DMS 273 (cell line): ENCODE measurements at regions not wholly inside any gene's neighbourhood (a gene's known extent, or its start where the extent isn't known, plus 50 kb on each side); places are given as distances from the start of the nearest gene placed in this dataset.

Experiments
- DNase-seq: peaks from one replicate; lab custom pipeline; 2025; ENCODE audit not compliant: unreplicated experiment; lab: John Stamatoyannopoulos, UW

DNA sequence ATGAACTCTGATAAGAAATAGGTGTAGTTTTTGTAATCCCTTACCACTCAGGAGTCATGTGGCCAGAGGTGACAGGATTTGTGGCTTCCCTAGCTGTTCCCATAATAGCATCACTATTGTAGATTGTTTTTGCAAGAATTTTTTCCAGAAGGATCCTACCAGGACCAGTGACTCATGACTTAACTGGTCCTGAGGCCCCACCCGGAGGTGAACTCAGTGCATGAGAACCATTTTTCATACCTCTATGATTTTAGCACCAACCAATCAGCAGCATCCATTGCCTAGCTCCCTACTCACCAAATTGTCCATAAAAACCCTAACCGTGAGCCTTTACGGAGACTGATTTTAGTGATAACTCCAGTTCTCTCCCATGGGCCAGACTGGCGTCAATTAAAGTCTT lies 484.8 kb downstream of the PSAT1 start:
- DNase-seq = no peak

DNA sequence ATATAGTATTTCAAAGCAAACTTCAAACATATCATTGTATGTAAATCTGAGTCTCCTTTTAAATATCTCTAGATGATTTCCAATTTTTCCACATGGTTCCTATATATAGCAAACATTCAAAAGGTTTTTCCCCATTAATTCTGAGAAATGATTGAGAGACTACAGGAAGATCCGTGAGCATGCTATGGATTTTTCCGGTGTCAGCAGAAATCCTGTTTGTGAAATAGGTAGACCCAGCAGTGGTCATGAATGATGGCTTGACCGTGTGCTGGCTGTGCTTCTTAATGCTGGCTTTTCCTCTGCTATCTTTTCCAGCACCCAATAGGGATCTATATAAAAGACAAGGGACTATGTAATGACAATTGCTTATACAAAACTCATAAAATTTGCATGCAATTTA lies 485.3 kb downstream of the PSAT1 start:
- DNase-seq = no peak

DNA sequence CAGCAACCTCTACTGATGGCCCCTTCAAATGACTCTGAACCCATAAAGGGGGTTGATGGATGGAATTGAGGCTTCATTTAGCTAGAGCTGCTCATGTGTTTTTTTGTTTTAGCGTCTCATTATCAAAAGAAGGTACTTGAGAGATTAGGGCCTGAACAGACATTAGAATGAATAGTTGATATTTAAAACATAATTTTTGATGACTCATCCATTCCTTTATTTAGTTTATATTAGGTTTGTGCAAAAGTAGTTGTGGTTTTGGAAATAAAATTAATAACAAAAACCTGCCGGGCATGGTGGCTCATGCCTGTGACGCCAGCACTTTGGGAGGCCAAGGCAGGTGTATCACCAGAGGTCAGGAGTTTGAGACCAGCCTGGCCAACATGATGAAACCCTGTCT lies 485.9 kb downstream of the PSAT1 start:
- no peak for DNase-seq

DNA sequence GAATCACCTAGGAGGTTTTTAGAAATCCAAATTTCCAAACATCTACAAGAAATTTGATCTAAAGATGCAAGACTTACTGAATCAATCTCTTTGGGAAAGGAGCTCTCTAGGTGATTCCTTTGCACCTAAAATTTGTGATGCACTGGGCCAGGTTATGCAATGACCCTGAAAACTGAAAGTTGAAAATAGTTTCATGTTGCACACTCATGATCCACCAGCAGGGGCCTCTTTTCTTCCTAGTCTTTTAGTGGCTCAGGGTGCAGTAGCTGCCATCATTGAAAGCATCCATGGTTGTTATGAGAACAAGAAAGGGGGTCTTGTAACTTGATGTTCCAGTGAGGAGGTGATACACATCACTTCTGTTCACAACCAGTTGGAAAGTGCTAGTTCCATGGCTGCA lies 486.8 kb downstream of the PSAT1 start:
- DNase-seq = peak; percentile 12

DNA sequence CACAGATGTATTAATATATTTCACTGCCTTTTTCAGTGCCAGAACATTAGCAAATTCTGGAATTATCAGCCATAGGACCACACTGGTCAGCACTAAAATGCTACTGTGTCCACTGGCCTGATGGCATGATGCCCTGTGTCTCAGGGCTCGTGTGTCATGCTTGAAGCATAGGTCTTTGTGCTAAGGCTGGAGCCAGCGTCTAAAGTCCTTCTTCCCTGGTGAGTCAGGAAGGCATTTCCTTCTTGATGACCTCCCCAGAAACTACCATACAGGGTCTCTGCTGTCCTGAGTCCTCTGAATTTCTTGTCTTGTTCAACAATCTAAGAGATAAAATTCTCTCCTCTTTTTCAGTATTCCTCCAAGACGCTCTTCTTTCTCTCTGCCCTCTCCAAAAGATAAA lies 489.9 kb downstream of the PSAT1 start:
- no peak for DNase-seq

DNA sequence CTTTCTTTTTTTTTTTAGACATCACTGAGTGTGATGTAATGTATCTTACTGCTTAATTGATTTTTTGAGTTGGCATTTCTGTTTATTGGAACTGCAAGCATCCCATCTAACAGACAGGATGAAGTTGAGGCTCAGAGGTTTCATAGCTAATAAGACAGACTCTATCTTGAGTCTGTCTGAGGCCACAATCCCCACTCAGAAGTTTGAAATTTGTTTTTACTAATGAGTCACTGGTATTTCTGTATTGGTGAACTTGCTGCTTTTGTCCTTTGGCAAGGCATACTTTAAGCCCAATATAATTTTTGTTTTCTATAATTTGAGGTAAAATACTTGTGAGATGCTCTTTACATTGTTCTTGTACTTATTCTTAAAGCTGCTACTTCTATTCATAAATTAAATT lies 491.2 kb downstream of the PSAT1 start:
- DNase-seq = no peak

DNA sequence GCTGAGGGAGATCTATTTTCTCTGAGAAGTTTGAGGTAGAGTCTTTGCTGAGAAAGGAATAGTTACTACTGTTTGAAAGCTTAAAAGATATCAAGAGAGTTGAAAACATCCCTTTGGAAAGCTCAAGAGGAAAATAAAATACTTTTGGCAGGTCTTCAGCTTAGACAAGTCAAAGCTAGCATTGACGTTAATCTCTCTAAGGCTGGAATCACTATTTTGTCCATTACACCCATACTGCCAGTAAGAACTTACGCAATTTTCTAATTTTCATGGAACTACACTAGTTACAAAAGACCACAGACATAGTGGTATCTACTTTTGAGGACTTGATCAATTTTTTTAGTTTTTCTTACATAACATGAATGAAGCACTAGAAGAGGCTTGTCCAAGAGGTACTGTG lies 494.9 kb downstream of the PSAT1 start:
- DNase-seq = no peak

DNA sequence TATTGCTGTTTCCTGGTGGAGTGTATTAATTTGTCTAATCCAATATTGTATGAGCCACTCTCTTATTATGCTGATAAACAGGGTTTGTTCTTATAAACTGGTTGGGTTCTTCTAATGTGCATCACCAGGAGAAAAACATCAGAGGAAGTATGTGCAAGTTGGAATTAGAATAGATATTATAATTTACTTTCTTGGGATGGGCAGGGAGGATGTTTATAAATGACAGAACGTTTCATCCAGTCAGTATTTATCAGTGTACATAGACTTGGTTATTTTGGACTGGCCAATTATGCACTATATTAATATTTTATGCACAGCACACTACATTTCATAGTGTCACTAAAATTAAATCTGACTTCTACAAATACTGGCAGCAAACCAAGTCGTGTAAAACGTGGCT lies 495.8 kb downstream of the PSAT1 start:
- no peak for DNase-seq

DNA sequence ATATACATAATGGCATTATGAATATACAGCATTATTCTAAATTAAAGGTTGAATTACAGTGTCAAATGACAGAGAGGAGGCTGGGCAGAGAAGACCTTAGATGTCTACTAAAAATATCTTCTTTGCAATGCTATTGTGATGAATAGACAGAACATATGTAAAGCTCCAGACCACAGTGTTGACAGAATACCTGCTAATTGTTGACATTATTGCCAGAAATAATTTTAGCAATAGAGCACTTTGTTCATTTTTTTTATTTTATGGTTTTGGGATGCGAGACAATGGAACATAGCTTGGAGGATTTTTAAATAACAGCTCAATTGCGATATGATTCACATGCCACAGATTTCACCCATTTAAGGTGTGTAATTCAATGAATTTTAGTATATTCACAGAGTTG lies 508.8 kb downstream of the PSAT1 start:
- no peak for DNase-seq

DNA sequence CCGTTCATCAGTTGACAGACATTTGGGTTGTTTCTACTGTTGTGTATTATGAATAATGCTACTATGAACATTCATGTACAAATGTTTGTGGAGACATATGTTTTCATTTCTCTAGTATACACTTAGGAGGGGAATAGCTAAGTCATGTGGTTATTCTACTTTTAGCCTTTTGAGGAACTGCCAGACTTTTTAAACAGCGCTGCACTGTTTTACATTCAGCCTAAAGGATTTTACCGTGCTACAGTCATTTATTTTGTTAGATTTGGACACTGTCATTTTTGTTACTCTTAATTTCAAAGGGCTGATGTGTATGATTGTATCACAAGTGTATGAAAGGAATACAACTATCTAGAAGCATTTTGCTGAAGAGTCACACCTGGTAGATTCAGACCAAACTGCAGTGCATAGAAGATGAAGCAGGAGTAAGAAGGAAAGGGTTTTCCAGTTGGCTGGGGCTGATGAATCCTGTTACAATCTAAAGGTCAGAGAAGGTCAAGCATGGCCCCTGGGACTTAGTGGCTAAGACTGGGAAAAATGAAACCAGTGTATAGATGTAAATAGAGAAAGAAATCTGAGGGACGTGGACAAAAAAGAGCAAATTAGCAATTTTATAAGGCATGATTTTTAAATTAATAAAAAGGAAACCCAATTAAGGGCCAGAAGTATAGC lies 509.7 kb downstream of the PSAT1 start:
- no peak for DNase-seq

DNA sequence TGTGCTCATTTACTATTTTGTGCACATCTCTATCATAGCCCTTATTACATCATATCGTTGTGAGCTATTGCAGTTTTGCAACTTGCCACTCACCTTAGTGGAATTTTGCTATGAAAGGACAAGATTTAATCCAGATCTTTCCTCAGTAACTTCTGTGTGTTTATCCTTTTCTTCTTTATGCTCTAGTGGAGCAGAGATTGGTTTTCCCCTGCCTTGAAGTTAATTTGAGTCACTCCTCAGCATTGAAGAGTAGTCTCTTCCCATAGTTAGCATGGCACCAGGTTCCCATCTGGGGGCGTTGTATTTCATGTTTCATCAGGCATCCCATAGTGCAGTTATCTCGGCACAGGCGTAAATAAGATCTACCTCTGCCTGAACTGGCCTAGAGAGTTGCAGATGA lies 510.4 kb downstream of the PSAT1 start:
- DNase-seq = no peak

DNA sequence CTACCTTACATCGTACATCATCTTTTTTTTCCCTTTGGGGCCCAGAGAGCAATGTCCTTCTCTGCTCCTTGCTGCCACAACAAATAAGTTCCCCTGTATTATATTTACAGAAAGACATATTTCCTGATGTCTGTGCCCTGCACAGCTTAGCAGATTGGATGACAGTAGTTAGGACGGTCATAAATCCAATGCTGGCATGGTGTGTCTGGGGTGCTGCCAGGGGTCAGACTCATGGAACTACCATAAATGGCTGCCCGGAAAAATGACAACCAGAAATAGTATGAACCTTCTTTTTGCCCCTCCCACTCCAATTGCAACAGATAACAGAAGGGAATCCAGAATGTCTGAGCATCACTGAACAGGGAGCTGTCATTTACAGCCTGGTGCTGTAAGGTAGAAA lies 511.1 kb downstream of the PSAT1 start:
- no peak for DNase-seq

DNA sequence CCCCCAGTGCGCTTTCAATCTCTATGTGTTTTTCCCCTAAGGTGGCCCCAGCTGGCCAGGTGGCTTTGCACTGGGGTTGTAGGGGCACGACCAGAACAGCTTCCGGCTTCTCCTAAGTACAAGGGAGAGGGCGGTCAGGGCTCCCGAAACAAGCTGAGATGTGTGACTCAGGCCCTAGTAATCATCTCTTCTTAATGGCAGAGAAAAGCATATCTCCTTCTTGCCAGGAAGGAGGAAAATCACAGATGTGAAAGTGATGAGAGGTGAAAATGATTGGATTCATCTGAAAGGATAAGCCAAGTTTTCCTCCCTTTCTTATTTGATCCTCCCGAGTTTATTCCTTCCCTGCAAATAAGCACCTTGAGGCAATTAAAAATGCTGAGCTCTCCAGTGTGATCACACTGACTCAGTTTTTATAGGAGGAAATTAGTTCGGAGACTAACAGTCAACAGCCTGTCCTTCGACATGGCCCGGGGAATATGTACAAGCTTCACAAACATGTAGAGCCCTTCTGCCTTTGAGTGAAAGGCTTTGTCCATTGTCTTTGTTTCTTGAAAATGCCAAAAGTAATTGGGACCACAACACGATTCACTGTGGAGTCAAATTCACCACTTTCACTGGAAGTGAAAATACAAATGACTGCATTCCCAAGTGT lies 514.8 kb downstream of the PSAT1 start:
- no peak for DNase-seq

DNA sequence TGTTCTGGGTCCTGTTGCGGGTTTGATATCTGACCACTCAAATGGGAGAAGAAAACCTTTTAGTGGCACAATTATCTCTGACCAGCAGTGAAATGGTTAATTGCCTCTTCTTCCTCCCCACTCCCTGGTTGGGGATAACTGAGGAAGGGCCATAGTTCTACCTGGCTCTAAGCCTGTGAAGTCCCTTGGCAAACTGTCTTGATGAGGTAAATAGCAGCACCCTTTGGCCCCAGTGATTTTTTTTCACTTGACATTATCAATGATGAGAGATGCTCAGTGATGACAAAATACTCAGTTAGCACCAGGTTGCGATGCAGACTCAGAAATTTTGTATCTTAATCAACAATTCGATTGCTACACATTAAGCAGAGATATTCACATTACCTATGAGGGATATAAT lies 515.7 kb downstream of the PSAT1 start:
- no peak for DNase-seq

DNA sequence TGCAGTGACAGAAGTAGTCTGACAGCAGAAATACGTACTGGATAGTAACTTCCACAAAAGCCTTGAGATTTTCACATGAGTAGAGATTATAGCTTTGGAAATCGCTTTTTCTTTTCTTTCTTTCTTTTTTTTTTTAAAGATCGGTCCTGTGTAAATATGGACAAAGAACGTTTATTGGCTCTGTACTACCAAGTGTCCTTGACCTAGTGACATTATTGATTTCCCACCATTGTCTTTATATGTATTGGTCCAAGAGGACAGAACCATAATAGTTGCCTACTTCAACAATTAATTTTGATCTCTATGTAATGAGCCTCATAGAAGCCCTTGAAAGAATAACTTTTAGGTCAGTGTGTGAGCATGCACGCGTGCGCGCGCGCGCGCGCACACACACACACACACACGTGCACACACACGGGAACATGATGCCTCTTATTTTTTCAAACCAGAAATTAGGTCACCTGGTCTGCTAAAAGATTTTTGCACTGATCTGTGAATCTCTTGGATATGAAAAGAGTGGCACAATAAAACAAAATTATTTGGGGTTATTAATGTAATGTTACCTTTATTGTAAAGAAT lies 516.8 kb downstream of the PSAT1 start:
- no peak for DNase-seq

DNA sequence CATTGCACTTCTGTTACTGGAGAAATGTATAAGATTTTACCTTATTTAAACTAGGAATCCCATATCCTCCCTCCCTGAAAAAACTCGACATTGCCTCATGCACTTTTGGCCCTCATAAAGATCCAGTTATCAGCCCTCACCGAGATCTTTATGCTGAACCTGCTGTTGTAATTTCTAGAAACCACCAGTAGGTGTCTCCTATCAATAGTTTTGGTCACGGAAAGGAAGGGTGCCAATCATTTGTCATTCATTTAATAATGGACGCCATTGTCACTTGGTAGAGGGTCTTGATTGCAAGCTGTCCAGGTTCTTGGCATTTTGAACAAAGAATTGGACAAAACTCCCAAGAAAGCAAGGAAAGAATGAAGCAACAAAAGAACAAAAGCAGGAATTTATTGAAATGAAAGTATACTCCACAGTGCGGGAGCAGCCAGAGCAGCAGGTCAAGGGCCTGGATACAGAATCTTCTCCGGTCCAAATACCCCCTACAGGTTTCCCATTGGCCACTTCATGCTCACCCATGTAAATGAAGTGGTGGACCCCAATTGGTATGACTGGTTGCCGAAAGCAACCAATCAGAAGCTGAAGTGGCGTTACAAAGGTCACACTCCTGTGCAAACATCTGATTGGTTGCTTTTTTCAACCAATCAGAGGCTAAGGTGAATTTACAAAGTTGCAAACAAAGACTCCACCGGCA lies 524.3 kb downstream of the PSAT1 start:
- peak; percentile 63 for DNase-seq

DNA sequence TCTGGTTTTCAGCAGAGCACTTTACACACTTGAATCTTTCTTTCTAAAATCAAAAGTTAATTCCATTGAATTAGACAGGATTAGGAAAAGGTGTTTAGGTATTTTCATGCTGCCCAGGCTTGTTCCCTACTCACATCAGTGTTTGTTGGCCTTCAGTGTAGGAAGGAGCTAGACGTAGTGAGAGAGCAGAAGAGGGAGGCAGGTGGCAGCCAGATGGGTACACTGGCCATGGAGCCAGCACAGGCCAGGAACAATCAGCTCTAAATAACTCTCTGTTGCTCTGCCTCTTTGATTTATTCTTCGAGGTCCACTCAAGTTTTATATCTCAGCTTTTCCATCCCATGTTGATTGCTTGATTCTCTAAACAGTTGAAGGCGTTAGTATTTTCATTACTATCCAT lies 529.6 kb downstream of the PSAT1 start:
- DNase-seq = peak; percentile 4

DNA sequence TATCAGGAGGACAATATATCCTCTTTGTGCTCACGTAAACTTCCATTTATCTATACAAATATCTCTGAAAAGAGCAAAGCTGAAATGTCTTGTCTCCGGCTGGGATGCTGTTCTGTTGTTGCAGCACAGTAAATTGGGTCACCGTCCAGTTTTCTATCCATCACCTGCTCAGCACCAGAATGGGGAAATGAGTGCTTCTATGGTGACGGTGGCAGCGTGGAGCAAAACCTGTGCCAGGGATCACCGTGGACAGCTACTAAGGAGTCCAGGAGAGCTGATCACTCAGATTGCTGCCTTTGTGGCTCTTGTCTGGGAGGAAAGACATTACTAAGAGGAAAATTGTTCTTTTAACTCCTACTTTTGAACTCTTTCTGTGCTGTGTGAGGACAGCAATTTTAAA lies 531.6 kb downstream of the PSAT1 start:
- no peak for DNase-seq

DNA sequence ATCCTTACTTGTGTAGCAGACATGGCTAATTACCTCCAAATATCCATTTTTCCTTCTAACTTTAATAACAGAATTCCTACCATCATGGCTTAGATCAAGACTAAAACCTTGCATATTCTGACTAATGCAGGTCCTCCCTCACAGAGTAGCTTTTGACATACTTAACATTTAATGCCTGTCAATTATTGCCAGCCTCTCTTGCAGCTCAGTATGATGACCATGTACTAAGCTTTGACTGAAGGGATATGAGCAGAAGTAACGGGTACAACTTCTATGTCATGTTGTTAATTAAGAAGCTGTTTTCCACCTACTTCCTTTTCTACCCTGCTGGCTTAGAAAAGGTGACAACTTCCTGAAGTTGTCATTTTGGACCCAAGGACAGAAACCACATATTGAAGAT lies 533.4 kb downstream of the PSAT1 start:
- DNase-seq = no peak

DNA sequence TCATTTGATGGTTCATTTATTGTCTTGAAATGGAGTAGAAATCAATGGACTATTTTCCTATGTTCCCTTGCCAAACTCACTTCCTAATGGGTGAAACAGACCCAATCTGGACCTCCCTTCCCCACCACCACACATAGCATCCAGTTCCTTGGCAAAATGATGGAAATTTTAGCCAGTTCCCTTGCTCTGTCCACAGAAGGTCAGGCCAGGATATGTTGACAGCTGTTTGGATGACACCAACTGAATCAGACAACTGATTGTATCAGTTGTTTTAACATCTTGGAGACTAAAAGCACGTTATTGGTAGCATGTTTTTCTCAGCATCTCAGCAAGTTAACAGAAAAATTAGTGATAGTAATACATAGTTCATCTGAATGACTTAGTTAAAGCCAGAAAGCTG lies 534.8 kb downstream of the PSAT1 start:
- DNase-seq = no peak

DNA sequence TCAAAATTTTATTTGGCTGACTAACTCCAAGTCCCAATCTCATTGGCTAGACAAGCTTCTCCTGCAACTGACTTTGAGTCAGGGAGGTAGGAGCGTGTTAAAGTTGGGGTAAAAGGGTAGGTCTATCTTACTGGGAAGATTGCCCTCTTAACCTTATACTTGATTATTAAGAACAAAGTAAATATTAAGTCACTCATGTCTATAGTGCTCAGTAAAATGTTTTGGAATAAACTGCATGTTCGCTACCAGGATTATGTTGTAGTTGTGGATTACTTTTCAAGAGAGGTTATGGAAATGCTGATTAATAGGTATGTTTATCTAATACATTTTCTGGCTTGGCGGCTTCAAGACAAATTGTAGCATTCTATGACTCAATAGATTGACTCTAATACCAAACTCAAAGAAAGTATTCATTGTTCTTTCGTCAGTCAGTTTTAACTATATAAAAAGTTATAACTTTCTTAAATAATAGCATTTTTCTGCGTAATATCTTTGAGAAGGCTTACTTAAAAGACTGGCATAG lies 539.1 kb downstream of the PSAT1 start:
- no peak for DNase-seq

DNA sequence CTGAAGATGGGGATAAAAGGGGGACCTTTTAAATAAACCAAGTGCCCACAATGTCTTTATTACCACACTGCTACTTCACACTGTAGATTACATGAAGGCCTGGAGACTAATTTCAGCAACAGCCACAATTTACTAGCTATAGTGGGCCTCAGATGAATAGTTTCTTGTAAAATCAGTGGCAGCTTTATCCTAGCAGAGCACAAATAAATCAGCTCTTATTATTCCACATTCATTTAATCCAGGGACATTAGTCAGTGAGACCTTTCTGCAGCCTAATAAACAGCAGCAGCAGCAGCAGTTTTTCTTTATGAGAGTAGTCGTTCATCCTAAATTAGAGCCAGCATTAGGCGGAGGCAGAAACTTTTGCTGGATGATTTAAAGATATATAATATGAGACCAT lies 542.3 kb downstream of the PSAT1 start:
- DNase-seq = no peak
